ENCODE measurements at regions not wholly inside any gene's neighbourhood (a gene's known extent, or its start where the extent isn't known, plus 50 kb on each side); places are given as distances from the start of the nearest gene placed in this dataset.
A peak's percentile ranks its signal among the peaks of the same experiment; 100 is the strongest.

GRCh38 chr3:86790884-86791549 lies 199.9 kb downstream of the VGLL3 start:
- H3K27me3 Mint-ChIP-seq (ENCODE audit: low read depth), result no peaks in the 10 kb centered on the region
- no peak overlapping the region for H3K4me3 Mint-ChIP-seq
- TF ChIP-seq ATF6 (CRISPR knock-in tag; IDR thresholded peaks at IDR 0.05) (no peak), NFE2L1 (CRISPR knock-in tag; IDR thresholded peaks at IDR 0.05) (no peak), NFATC4 (CRISPR knock-in tag; IDR thresholded peaks at IDR 0.05) (no peak), CREM (CRISPR knock-in tag; IDR thresholded peaks at IDR 0.05) (no peak), E2F4 (CRISPR knock-in tag; IDR thresholded peaks at IDR 0.05; ENCODE audit: borderline replicate concordance, low read depth) (no peak), ZMAT4 (CRISPR knock-in tag; IDR thresholded peaks at IDR 0.05) (no peak), SMAD3 (CRISPR knock-in tag; IDR thresholded peaks at IDR 0.05; ENCODE audit: borderline replicate concordance) (no peak)
- TF ChIP-seq, protein P1, sequence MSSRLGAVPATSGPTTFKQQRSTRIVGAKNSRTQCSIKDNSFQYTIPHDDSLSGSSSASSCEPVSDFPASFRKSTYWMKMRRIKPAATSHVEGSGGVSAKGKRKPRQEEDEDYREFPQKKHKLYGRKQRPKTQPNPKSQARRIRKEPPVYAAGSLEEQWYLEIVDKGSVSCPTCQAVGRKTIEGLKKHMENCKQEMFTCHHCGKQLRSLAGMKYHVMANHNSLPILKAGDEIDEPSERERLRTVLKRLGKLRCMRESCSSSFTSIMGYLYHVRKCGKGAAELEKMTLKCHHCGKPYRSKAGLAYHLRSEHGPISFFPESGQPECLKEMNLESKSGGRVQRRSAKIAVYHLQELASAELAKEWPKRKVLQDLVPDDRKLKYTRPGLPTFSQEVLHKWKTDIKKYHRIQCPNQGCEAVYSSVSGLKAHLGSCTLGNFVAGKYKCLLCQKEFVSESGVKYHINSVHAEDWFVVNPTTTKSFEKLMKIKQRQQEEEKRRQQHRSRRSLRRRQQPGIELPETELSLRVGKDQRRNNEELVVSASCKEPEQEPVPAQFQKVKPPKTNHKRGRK (CRISPR knock-in tag; IDR thresholded peaks at IDR 0.05; ENCODE audit: borderline replicate concordance), result no peak
- ATAC-seq, result no peak
- ChIA-PET CTCF (no interaction called here), POLR2A (no interaction called here)
- peaks cover 9% of the 10 kb centered on the region for H3K4me1 Mint-ChIP-seq
- no peaks in the 10 kb centered on the region for H3K9me3 Mint-ChIP-seq
- no peak overlapping the region for H3K27ac Mint-ChIP-seq
- H3K36me3 Mint-ChIP-seq, result no peaks in the 10 kb centered on the region
- no peak for DNase-seq (ENCODE audit: low spot score)

GRCh38 chr3:86788371-86788770 lies 202.6 kb downstream of the VGLL3 start:
- Mint-ChIP-seq H3K27me3 (ENCODE audit: low read depth) (no peaks in the 10 kb centered on the region), H3K36me3 (no peaks in the 10 kb centered on the region), H3K4me3 (no peak overlapping the region), H3K4me1 (no peaks in the 10 kb centered on the region; the same call in 1 of the 2 replicates), H3K27ac (no peak overlapping the region), H3K9me3 (no peaks in the 10 kb centered on the region)
- DNase-seq (ENCODE audit: low spot score), result no peak
- CTCF ChIA-PET, result interaction anchor here (0.6 kb wide), 1 partner anchor 9 kb away, joined by 3 read pairs; no protein-coding TSS in a partner anchor
- TF ChIP-seq CBFB (CRISPR knock-in tag; IDR thresholded peaks at IDR 0.05; ENCODE audit: low read depth), result no peak
- no peak for ATAC-seq
- POLR2A ChIA-PET, result no interaction called here

DNA sequence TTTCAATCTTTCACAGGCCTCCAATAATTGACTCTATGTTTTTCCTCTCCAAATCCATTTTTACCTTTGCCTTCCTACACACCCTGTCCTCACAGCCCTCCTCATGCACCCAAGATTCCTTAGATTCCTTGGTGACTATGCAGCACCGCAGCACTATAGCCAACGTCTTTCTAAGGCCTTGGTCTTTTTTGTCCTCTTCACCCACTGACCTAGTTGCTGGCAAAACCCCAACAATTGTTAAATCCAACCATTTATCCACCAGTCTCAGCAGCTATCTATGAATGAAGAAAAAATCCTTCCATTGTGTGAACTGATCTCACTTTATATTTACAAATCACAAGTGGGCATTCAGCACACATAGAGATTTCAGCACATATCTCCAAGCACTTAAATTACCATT lies 203.9 kb downstream of the VGLL3 start:
- Mint-ChIP-seq H3K9me3 (no peaks in the 10 kb centered on the region), H3K36me3 (no peaks in the 10 kb centered on the region), H3K27me3 (ENCODE audit: low read depth) (no peaks in the 10 kb centered on the region), H3K4me1 (no peaks in the 10 kb centered on the region), H3K27ac (no peak overlapping the region), H3K4me3 (no peak overlapping the region)
- DNase-seq (ENCODE audit: low spot score), result no peak
- POLR2A ChIA-PET, result no interaction called here
- peak; percentile 60 for ATAC-seq
- CTCF ChIA-PET, result no interaction called here
- TF ChIP-seq ETV6 (CRISPR knock-in tag; IDR thresholded peaks at IDR 0.05), result no peak
- TF ChIP-seq USF1 (CRISPR knock-in tag; IDR thresholded peaks at IDR 0.05), result no peak
- no peak for TF ChIP-seq GTF2I (CRISPR knock-in tag; conservative IDR thresholded peaks at IDR 0.05)
- TF ChIP-seq, protein P2, sequence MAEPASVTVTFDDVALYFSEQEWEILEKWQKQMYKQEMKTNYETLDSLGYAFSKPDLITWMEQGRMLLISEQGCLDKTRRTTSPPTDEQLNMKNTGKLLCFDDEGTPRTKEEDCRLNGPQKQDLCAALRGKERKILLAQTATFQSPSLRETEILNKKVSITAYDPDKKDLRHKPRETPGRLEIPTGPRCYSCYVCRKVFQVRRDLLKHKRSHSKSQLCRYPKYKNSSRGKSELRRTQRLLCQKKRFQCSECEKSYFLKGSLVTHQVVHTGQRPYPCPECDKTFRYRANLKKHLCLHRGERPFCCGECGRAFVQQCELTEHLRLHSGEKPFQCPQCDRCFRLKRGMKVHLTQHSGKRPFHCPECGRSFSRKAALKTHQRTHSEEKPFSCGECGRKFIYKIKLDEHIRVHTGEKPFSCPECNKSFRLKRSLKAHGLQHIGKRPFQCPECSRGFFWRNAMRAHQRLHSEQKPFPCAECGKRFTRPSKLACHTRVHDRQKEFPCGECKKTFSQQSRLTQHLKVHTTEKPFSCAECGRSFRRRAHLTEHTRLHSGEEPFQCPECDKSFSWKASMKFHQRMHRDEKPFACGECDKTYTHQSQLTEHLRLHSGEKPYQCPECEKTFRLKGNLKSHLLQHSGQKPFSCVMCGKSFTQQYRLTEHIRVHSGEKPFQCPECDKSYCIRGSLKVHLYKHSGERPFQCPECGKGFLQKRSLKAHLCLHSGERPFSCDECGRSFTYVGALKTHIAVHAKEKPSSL (CRISPR knock-in tag; conservative IDR thresholded peaks at IDR 0.05), result no peak
- TF ChIP-seq ZNF281 (CRISPR knock-in tag; IDR thresholded peaks at IDR 0.05), result no peak
- no peak for TF ChIP-seq TEAD1 (CRISPR knock-in tag; IDR thresholded peaks at IDR 0.05)
- no peak for TF ChIP-seq MYBL2 (CRISPR knock-in tag; IDR thresholded peaks at IDR 0.05)
- TF ChIP-seq NFYB (CRISPR knock-in tag; conservative IDR thresholded peaks at IDR 0.05; ENCODE audit: low read depth), result no peak
- TF ChIP-seq ZNF219 (CRISPR knock-in tag; IDR thresholded peaks at IDR 0.05; ENCODE audit: borderline replicate concordance), result no peak
- TF ChIP-seq, protein P3, sequence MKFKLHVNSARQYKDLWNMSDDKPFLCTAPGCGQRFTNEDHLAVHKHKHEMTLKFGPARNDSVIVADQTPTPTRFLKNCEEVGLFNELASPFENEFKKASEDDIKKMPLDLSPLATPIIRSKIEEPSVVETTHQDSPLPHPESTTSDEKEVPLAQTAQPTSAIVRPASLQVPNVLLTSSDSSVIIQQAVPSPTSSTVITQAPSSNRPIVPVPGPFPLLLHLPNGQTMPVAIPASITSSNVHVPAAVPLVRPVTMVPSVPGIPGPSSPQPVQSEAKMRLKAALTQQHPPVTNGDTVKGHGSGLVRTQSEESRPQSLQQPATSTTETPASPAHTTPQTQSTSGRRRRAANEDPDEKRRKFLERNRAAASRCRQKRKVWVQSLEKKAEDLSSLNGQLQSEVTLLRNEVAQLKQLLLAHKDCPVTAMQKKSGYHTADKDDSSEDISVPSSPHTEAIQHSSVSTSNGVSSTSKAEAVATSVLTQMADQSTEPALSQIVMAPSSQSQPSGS (CRISPR knock-in tag; IDR thresholded peaks at IDR 0.05; ENCODE audit: borderline replicate concordance, low read depth), result no peak

Data from WTC11 (cell line).